NCI-H1417 treated with DMSO at 0.1 percent for 48 hours (cell line): ENCODE measurements at regions not wholly inside any gene's neighbourhood (a gene's known extent, or its start where the extent isn't known, plus 50 kb on each side); places are given as distances from the start of the nearest gene placed in this dataset.

ENCODE experiments used
- DNase-seq: peaks from one replicate; lab custom pipeline; 2025; lab: John Stamatoyannopoulos, UW

DNA sequence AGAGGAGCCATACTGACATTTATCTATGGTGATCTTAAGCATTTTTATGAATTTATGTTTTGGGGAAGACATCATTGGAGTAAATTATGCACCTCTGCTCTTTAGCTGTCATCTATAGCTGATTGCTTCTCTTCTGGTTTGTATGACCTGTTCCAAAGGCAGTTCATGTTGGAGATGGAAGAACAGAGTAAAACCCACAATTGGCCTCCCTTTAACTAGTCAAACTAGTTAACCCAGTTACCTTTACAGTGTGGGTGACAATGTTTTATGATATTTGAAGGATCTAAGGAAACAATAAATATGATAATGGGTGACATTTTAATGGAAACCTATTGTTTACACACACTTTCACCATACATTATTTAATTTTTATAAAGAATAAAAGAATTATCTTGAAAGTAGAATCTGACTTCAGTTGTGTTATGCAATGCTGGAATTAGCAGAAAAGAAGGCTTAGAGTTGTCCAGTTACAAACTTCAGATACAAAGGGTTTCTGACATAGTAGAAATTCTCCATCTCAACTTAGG is 263.5 kb downstream of the NFKBIZ start:
- DNase-seq = no peak

DNA sequence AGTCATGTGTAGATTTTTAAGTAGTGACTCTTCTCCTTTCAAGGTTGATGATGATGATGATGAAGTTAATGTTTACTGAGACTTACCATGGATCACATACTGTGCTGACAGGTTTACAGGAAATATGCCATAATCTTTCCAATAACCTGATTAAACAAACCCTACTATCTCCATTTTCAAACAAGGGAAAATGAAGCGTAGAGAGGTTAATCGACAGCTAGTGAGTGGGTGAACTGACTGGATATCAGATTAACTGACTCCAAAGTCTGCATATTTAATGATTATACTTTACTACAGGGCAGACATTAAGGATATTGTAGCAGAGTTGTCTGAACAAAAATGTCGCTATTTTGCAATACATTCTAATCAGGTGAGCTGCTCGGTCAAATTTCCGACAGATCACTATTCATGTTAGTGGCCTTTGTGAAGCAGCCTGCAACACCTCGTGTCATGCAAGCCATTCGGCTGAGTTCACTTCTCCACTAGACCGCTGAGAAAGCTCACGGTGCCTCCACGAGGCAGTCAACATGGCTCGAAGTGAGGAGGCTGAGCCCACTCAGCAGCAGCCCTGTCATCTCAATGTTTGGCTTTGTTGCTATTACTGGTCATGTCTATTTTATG is 264.2 kb downstream of the NFKBIZ start:
- DNase-seq = no peak

DNA sequence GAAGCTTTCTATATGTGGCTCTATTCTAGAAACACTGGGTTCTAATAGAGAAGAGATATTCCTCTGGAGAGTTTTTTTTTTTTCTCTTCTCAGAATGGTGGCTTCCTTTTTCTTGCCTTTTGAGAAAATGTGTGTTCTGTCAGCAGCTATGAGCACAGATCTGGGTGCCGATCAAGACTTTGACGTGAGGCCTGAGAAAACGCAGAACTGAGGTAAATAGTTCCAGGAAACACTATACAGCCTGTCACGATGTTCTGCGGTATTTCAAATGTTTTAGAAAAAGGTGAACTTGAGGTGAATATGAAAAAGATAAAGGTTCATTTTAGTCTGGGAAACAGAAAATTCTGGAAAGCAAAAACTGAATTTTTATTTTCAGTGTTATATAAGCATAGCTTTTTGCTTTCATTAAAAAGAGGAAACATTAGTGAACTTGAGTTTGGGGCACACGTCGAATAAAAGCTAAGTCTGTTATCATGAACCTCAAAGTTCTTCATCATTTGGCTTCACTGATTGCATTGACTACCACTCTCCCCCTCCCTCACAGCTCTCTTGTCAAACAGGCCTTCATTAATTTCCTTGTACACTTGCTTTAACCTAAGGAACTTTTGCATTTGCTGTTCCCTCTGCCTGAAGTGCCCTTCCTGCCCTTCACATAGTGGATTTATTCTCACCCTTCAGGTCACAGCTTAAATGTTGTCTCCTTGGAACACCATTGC is 265.1 kb downstream of the NFKBIZ start:
- DNase-seq = no peak

DNA sequence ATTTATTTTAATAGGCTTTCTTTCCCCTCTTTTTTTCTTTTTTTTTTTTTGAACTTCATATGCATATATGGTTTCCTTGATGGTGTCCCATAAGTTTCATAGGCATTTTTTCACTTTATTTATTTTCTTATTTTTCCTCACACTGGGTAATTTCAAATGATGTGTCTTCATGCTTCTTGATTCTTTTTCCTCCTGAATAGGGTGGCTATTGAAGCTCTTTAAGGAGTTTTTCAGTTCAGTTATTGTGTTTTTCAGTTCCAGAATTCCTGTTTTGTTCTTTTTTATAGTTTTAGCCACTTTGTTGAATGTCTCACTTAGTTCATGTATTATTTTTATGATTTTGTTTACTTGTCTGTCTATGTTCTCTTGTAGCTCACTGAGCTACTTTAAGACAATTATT is 273.2 kb downstream of the NFKBIZ start:
- no peak for DNase-seq

DNA sequence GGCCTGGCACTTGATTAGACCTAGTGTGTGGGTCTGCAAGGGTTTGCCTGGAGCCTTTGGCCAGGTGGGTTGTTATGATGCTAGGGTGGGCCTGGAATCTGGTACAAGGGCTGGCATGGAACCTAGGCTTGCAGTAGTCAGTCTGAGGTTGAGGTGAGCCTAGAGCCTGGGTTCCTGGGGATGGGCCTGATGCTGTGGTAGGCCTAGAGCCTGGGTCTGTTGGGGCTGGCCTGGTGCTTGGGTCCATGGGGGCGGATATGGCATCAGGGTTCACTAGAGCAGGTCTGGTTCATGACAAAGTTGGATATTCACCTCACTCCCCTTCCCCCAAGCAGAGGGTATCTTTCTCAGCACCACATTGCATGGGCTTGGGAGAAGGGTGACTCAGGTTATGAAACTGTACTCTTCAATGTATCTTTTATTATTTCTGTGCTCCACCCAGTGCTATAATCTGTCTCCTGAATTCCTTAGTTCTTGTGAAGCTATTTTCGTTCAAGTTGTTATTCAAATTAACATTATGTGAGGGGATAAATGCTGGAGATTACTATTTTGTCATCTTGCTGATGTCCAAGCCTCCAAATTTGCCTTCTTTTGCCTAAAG is 274.4 kb downstream of the NFKBIZ start:
- DNase-seq = no peak

DNA sequence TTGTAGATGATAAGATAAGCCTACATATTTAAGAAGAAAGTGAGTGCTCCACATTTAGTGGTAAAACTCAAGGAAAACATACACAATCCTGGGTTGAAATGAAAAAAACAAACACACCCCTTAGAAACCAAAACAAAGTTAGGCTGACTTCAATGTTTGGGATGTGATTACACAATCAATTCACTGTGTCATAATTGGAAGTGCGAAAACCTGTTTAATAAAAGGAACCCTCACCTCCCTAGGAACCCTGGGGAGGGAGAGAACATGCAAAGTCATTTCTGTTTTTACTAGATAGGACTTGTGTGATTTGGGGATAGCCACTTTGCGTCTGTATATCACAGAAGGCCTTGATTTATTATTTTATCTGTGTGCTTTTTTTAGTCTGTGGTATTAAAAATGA is 275.0 kb downstream of the NFKBIZ start:
- no peak for DNase-seq

DNA sequence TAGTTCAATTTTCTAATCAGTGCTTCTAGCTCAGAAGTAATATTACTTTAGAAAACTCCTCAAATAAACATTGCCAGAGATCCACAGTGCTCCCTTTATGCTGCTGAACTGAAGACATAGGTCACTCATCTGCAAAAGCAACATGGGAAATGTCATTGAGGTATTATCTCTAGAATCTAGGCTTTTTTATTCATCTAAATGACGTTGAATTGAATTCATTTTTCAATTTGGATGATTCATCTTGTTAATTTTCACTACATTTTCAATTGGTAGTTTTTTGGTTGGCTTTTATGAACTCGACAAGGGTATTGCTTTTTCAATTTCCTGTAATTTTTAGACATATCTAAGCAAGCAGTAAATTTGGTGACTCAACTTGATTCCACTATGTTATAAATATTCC is 275.4 kb downstream of the NFKBIZ start:
- no peak for DNase-seq

DNA sequence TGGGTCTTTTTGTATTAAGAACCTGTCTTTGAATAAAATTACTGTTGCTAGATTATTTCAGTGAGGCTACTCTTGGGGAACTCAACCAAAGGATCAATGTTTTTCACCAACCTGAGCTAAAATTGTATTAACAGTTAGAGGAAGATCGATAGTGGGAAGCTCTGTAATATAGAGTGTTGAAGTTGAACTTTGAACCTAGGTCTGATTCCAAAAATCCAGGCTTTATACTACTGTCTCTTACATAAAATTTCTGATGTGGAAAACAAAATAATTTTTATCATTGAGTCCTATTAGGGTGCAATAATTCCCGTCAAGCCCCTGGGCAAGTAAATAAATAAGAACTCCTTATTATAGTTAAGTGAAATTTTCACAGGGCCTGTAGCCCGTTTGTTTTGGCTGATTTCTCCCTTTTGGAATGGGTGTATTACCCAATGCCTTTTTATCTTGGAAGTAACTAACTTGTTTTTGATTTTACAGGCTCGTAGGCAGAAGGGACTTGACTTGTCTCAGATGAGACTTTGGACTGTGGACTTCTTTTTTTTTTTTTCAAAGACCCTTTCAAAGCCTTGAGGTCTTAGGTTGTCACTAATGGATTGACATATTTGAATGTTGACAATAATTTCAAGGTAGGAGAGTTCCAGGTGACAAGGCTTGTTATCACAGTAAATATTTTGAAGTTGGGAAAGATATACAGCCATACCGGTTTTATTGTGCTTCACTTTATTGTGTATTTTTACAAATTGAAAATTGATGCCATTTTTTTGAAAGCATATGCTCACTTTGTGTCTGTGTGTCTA is 276.1 kb downstream of the NFKBIZ start:
- no peak for DNase-seq

DNA sequence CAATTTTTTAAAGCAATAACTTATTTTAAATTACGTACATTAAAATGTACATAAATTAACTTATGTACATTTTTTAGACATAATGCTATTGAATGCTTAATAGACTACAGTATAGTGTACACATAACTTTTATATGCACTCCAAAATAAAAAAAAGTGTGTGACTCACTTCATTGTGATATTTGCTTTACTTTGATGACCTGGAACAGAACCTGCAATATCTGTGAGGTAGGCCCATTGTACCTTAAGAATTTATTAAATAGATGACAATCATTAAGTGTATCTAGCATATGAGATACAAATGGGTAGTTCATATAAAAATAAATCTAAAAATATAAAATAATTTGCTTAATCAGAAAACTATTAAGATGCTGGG is 276.7 kb downstream of the NFKBIZ start:
- DNase-seq = no peak

DNA sequence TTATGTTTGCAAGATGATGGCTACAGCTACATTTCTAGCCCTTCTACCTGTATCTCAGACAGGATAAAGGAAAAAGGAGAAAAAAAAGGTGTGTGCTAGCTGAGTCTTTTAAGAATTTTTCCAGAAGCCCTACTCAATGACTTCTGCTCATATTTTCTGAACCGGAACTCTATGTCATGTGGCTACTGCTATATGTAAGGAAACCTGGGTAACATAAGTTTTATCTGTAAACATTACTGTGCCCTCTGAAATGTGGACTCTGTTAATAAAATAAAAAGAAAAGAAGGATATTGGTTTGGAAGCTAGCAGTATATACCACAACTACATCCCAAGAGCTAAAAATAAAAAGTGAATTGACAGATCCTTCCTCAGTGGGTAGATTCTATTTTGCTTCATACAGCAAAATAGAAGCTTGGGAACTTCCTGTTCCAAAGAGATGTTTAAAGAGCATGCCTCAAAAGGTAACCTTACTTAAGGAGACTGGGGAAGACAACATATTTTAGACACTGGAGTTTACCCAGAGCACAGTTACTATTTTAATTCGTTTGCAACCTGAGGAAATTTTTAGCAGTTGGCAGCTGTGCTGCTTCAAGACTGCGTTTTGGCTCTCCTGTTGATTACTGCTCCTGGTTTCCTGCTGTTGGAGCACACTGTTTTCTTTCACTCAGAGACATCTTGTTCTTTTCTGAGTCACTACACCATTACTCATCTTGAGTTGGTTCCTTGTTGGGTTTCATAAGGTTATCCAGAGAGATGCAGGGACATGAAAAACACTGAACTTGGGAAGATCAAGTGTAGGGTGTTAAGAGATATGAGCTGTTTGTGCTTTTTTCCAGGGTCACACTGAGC is 280.7 kb downstream of the NFKBIZ start:
- no peak for DNase-seq

DNA sequence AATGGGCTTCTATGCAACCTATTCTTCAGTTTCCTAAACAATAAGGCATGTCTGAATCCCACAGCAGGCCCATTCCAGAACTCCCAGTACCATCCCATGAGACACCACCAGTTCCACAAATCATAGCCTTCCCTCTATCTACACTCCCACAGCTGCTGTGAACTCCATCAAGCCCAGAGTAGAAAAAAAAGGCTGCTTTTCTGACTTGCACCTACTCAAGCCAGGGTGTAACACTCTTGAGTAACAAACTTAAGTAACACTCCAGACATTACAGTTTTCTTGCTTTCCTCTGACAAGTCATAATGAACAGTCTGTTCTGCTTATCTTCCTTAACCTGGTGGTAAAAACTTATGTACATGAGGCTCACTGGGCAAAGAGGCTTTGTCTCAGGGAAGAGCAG is 283.1 kb downstream of the NFKBIZ start:
- no peak for DNase-seq

DNA sequence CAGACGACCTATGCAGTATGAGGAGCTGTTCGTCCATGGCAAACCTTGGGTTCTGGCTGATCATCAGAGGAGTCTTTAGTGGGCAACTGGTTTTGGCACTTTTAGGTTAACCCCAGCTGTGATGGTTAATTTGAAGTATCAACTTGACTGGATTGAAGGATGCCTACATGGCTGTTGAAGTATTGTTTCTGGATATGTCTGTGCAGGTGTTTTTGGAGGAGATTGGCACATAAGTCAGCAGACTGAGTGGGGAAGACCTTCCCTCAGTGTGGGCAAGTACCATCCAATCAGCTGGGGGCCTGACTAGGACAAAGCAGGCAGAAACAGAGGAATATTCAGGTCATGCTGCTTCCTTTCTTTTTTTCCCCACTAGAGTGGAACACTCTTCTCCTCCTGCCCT is 284.1 kb downstream of the NFKBIZ start:
- no peak for DNase-seq

DNA sequence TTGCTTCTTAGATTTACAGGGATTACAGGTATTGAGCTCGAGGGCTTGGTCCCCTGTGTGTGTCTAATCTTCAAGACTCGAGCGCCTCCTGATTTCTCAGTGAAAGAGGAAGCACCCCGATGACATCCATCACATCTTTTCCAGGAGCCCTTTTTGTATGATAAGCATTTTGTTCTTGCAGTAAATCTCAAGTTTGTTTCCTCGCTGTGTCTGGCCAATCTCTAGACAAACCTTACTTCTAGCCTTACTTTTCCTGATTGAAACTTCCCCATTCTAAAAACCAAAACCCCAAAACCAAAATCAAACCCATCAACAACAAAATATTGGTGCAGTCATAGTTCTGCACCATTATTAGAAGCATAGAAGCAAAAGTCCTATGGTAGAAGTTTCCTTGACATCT is 286.0 kb downstream of the NFKBIZ start:
- DNase-seq = no peak

DNA sequence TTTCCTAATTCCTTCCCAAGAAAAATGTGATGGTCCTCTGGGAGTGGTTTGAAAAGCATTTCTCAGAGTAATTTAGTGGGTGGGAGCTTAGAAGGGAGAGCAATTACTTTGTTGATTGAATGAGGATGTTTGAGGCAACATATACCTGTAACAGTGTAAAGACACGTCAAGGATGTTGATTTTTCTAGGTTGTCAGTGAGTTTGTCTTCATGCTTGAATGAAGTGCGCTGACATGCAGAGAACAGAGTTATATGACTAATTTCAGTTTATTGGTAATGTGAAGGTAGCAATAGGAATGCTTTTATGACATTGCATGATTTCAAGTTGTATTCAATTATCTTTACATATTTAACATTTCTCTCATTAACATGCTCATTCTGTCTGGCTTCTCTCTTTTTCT is 286.9 kb downstream of the NFKBIZ start:
- DNase-seq = no peak

DNA sequence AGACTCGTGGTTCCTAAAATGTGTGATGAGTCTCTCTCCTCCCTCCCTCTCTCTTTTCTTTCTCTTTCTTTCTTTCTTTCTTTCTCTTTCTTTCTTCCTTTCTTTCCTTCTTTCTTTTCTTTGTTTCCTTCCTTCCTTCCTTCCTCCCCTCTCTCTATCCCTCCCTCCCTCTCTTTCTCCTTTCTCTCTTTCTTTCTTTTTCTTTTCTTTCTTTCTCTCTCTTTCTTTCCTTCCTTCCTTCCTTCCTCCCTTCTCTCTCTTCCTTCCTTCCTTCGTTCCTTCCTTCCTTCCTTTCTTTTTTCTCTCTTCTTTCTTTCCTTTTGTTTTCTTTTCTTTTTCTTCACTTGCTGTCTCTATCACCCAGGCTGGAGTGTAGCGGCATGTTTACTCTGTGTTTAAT is 290.8 kb downstream of the NFKBIZ start:
- no peak for DNase-seq

DNA sequence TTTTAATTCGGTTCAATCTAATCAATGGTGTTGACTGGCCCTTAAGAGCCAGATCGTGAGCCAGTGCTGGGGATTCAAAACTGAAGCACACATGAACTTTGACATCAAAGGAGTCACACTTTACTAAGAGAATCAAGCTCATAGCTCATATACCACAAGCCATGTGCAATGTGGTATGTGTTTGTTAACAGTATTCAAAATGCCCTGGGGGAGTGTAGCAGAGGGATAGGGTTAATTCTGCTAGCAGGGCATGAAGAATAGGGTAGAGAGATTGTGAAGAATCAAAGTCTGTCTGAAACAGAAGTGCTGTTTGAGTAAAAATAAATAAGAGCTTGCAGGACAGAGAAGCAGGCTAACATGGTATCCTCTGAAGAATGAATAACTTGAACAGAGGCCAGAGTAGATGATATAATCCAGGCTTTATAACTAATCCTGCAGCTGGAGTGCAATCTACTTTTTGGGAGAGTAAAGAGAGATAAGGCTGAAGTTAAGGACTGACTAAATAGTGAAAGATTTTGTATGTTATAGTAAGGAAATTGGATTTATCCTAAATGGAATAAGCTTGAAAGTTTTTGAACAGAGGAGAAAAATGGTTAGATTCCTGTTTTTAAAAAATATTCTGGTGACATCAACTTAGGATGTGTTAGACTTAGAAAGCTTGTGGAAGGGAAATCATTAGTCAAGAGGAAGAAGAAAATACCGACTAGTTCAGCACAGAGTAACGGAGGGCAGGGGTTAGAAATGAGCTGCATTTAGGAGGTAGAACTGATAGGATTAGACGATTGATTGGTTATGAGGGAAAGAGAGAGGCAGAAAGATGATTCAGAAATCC is 292.0 kb downstream of the NFKBIZ start:
- no peak for DNase-seq

DNA sequence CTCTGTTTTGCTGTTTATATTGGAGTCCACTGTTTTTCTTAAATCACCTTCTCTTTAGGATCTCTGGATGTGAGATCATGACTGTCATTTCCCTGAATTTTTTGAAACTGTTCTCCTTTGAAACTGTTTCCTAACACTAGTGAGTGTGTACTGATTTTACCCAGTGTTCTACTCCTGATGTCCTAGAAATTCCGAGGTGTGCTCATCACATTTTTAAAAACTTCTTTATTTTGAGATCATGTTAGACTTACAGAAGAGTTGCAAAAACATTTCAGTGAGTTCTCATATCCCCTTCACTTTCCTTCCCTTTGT is 292.6 kb downstream of the NFKBIZ start:
- no peak for DNase-seq

DNA sequence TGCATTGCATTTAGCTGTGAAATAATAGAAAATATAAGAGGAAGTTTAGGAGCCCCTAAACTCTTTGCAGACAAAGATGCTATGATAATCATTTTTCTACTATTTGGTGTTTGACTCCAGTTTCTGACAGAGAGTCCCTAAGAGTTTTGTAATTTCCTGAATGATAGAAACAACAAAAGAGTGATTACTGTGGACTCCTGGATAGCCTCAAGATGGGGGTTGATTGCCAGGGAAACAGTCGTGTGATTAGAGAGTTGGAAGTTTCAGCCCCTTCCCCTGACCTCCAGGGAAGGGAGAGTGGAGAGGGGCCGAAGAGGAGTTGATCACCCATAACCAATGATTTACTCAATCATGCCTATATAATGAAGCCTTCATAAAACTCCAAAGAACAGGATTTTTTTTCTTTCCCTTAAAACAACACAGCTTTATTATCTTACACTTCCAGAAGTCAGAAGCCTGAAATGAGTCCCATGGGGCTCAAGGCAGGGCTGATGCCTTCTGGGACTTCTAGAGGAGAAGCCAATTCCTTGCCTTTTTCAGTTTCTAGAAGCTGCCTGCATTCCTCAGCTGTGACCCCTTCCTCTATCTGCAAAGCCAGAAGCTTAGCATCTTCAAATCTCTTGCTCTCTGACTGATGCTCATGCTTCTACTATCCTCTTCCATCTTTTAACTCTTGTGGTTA is 292.3 kb upstream of the ZPLD1 start:
- no peak for DNase-seq

DNA sequence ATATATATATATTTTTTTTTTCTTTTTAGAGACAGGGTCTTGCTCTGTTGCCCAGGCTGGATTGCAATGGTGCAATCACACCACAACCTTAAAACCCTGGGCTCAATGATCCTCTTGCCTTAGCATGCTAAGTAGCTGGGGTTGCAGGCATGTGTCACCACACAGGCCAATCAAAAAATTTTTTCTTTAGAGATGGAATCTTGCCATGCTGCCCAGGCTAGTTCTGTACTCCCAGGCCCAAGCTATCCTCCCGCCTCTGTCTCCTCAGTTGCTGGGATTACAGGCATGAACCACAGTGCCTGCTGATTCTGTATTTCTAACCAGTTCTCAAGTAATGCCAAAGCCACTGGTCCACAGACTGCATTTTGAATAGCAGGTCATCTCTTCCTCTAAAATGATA is 291.3 kb upstream of the ZPLD1 start:
- DNase-seq = no peak

DNA sequence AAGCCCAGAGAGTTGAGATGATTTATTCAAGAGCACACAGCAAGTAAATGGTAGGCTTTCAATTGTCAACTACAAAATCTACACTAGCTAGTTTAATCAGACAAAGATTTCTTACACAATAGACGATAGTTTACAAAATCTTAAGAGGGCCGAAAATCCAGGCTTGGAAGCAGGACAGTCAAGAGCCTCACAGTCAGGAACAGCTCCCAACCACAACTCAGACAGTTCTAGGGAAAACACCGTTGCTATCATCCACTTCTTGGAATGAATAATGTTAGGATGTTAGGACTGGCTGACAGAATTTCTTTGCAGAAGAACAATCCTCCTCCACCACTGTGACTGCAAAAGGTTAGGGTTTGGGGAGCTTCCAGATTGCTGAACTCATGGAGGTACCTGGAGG is 290.8 kb upstream of the ZPLD1 start:
- DNase-seq = no peak
